Activated T-helper 2 cell treated with anti-CD3 and anti-CD28 coated beads, Interferon-gamma antibody, Interleukin-2, Interleukin-4, amounts not matched to agents 10 μg/mL and 5 μg/mL and 100 μg/mL, durations not matched to agents 14 hours and 24 hours and 36 hours (primary cell): ENCODE measurements at regions not wholly inside any gene's neighbourhood (a gene's known extent, or its start where the extent isn't known, plus 50 kb on each side); places are given as distances from the start of the nearest gene placed in this dataset.

ENCODE experiments used
- DNase-seq: peaks from one replicate; pipeline ENCODE4 v3.0.0; 2021; ENCODE audit warnings: low spot score
- H3K27ac Mint-ChIP-seq: one replicate; pipeline ENCODE4 v1.8.0; 2021; ENCODE audit warnings: mixed read lengths
- H3K27me3 Mint-ChIP-seq: one replicate; pipeline ENCODE4 v1.8.0; 2021; ENCODE audit warnings: low read depth, mixed read lengths
- H3K36me3 Mint-ChIP-seq: one replicate; pipeline ENCODE4 v1.8.0; 2021; ENCODE audit warnings: low read depth, mixed read lengths
- H3K4me1 Mint-ChIP-seq: one replicate; pipeline ENCODE4 v1.8.0; 2021; ENCODE audit warnings: low read depth, mixed read lengths
- H3K4me3 Mint-ChIP-seq: one replicate; pipeline ENCODE4 v1.8.0; 2021; ENCODE audit warnings: low read depth, mild to moderate bottlenecking, moderate library complexity, mixed read lengths
- H3K9me3 Mint-ChIP-seq: one replicate; pipeline ENCODE4 v1.8.0; 2021; ENCODE audit warnings: mixed read lengths
- intact Hi-C: fragments of 100-400 bp; cut with micrococcal nuclease; formaldehyde crosslinking; loops from one replicate; pipeline ENCODE4 v1.15.1; 2023

DNA sequence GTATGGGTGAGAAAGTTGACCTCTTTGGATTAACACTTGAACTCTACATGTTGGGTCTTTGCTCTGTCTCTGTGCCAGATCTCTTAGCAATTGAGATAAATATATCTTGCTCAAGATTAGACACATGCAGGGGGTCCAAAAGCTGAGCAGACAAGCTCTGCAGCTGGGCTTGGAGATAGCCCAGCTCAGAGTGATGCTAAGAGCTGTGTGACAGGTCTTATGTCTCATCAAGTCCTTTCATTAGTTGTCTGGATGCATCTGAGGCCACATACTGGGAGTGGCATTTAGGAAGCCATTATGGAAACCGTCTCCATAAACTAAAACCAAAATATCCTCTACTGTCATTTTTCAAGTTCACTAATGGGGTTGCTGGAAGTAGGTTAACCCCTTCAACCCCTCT is 289.4 kb upstream of the DUSP10 start:
- intact Hi-C loops = no loop called here
- H3K9me3 Mint-ChIP-seq = no peaks in the 10 kb centered on the region
- no peak for DNase-seq
- no peaks in the 10 kb centered on the region for H3K36me3 Mint-ChIP-seq
- H3K4me1 Mint-ChIP-seq = no peaks in the 10 kb centered on the region
- H3K27me3 Mint-ChIP-seq = peaks cover 9% of the 10 kb centered on the region
- no peak overlapping the region for H3K27ac Mint-ChIP-seq
- no peak overlapping the region for H3K4me3 Mint-ChIP-seq

GRCh38 chr1:222028676-222029075 is 286.8 kb upstream of the DUSP10 start:
- H3K27ac Mint-ChIP-seq = no peak overlapping the region
- intact Hi-C loops = no loop called here
- DNase-seq = no peak
- no peaks in the 10 kb centered on the region for H3K9me3 Mint-ChIP-seq
- peaks cover 6% of the 10 kb centered on the region for H3K27me3 Mint-ChIP-seq
- H3K4me3 Mint-ChIP-seq = no peak overlapping the region
- H3K4me1 Mint-ChIP-seq = no peaks in the 10 kb centered on the region
- no peaks in the 10 kb centered on the region for H3K36me3 Mint-ChIP-seq

DNA sequence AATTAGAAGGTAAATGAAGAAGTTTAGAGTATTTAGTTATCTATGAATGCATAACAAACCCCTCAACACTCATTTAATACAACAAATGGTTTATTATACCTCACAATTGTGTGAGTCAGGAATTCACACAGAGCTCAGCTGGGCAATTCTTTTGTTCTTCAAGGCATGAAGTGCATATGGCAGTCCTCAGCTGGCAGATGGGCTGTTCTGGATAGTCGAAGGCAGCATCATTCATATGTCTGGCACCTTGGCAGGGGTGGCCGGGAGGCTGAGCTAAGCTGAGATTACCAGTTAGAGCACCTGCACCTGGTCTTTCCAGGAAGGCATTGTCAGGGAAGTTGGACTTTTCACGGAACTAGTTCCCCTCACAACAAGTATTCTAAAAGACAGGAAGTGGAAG is 286.2 kb upstream of the DUSP10 start:
- DNase-seq = no peak
- Mint-ChIP-seq H3K4me1 (no peaks in the 10 kb centered on the region), H3K36me3 (no peaks in the 10 kb centered on the region), H3K4me3 (no peak overlapping the region), H3K27ac (no peak overlapping the region), H3K27me3 (peaks cover 6% of the 10 kb centered on the region), H3K9me3 (no peaks in the 10 kb centered on the region)
- intact Hi-C loops = no loop called here

- Mint-ChIP-seq H3K9me3 (no peaks in the 10 kb centered on the region), H3K4me1 (no peaks in the 10 kb centered on the region), H3K36me3 (no peaks in the 10 kb centered on the region), H3K4me3 (no peak overlapping the region), H3K27ac (no peak overlapping the region), H3K27me3 (peaks cover 9% of the 10 kb centered on the region)
- DNase-seq = no peak
- intact Hi-C loops = no loop called here
These were observed 284.4 kb upstream of the DUSP10 start for GRCh38 chr1:222026280-222026679.

DNA sequence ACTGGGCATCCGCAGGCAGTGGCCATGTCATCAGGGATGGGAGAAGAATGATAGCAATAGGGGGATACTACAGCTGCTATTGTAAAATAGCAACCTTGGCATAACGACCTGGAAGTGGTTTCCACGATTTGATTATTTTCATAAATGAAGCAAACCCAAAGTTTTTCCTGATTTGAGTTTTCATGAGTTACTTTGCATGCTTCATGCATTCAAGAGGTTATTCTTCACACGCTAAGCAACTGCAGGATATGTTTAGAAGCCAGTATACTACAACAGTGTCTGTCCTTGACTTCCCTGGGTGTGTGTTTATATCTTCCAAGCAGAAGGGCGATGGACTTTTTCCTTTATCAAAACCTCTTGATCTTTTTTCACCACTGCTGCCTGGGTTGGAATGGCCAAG is 281.1 kb upstream of the DUSP10 start:
- Mint-ChIP-seq H3K4me1 (no peaks in the 10 kb centered on the region), H3K9me3 (no peaks in the 10 kb centered on the region), H3K36me3 (no peaks in the 10 kb centered on the region), H3K27me3 (peaks cover 9% of the 10 kb centered on the region), H3K27ac (no peak overlapping the region), H3K4me3 (no peak overlapping the region)
- DNase-seq = no peak
- intact Hi-C loops = no loop called here

GRCh38 chr1:222021129-222021528 is 279.2 kb upstream of the DUSP10 start:
- no peak overlapping the region for H3K4me3 Mint-ChIP-seq
- no peak overlapping the region for H3K27ac Mint-ChIP-seq
- no peaks in the 10 kb centered on the region for H3K36me3 Mint-ChIP-seq
- intact Hi-C loops = no loop called here
- no peaks in the 10 kb centered on the region for H3K9me3 Mint-ChIP-seq
- H3K27me3 Mint-ChIP-seq = peaks cover 6% of the 10 kb centered on the region
- DNase-seq = no peak
- H3K4me1 Mint-ChIP-seq = no peaks in the 10 kb centered on the region

- intact Hi-C loops = no loop called here
- no peaks in the 10 kb centered on the region for H3K4me1 Mint-ChIP-seq
- H3K27me3 Mint-ChIP-seq = peaks cover 6% of the 10 kb centered on the region
- H3K27ac Mint-ChIP-seq = no peak overlapping the region
- no peak for DNase-seq
- H3K9me3 Mint-ChIP-seq = no peaks in the 10 kb centered on the region
- H3K4me3 Mint-ChIP-seq = no peak overlapping the region
- no peaks in the 10 kb centered on the region for H3K36me3 Mint-ChIP-seq
These were observed 278.7 kb upstream of the DUSP10 start for GRCh38 chr1:222020553-222020952.

- Mint-ChIP-seq H3K9me3 (no peaks in the 10 kb centered on the region), H3K4me1 (no peaks in the 10 kb centered on the region), H3K27ac (no peak overlapping the region), H3K4me3 (no peak overlapping the region), H3K36me3 (no peaks in the 10 kb centered on the region), H3K27me3 (peaks cover 11% of the 10 kb centered on the region)
- DNase-seq = no peak
- intact Hi-C loops = loop anchor here (10.0 kb wide), 1 partner anchor 474 kb away; no protein-coding TSS in a partner anchor
These were observed 277.1 kb upstream of the DUSP10 start for GRCh38 chr1:222019029-222019428.

GRCh38 chr1:222018041-222018440 is 276.2 kb upstream of the DUSP10 start:
- intact Hi-C loops = loop anchor here (10.0 kb wide), 1 partner anchor 473 kb away; no protein-coding TSS in a partner anchor
- no peak for DNase-seq

GRCh38 chr1:222015686-222016085 is 273.8 kb upstream of the DUSP10 start:
- Mint-ChIP-seq H3K27ac (no peak overlapping the region), H3K36me3 (no peaks in the 10 kb centered on the region), H3K4me3 (no peak overlapping the region), H3K9me3 (no peaks in the 10 kb centered on the region), H3K27me3 (peaks cover 30% of the 10 kb centered on the region), H3K4me1 (peaks cover 1% of the 10 kb centered on the region)
- intact Hi-C loops = loop anchor here (10.0 kb wide), 1 partner anchor 471 kb away; no protein-coding TSS in a partner anchor
- DNase-seq = no peak

More at GRCh38 chr1:222018041-222018440, 276.2 kb upstream of the DUSP10 start:
- Mint-ChIP-seq H3K4me3 (no peak overlapping the region), H3K9me3 (no peaks in the 10 kb centered on the region), H3K27me3 (peaks cover 18% of the 10 kb centered on the region), H3K36me3 (no peaks in the 10 kb centered on the region), H3K27ac (no peak overlapping the region), H3K4me1 (peaks cover 1% of the 10 kb centered on the region)

DNA sequence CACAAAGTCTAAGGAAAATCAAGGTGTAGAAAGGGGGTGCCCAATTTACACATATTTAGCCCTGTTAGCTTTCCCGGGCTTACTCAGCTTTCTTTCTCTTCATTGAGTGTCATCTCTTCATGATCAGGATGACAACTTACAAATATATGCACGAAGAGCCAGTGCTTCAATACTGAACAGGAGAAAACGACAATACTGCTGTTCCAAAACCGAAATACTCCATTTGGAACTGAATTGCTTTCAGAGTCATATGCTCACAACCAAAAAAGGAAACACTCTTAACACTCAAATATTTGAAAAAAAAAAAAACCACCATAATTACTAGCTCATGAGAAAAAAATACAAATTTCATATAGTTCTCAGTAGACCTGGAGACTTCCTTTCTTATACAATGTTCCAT is 272.1 kb upstream of the DUSP10 start:
- intact Hi-C loops = loop anchor here (10.0 kb wide), 1 partner anchor 469 kb away; no protein-coding TSS in a partner anchor
- H3K4me1 Mint-ChIP-seq = peaks cover 3% of the 10 kb centered on the region
- no peaks in the 10 kb centered on the region for H3K36me3 Mint-ChIP-seq
- H3K4me3 Mint-ChIP-seq = no peak overlapping the region
- no peak for DNase-seq
- peaks cover 32% of the 10 kb centered on the region for H3K27me3 Mint-ChIP-seq
- H3K27ac Mint-ChIP-seq = no peak overlapping the region
- no peaks in the 10 kb centered on the region for H3K9me3 Mint-ChIP-seq

GRCh38 chr1:222012816-222013215 is 270.9 kb upstream of the DUSP10 start:
- Mint-ChIP-seq H3K27me3 (peaks cover 30% of the 10 kb centered on the region), H3K36me3 (no peaks in the 10 kb centered on the region), H3K4me1 (peaks cover 6% of the 10 kb centered on the region), H3K9me3 (no peaks in the 10 kb centered on the region), H3K27ac (no peak overlapping the region), H3K4me3 (no peak overlapping the region)
- intact Hi-C loops = loop anchor here (10.0 kb wide), 1 partner anchor 468 kb away; no protein-coding TSS in a partner anchor
- DNase-seq = no peak

GRCh38 chr1:222010306-222010705 is 268.4 kb upstream of the DUSP10 start:
- Mint-ChIP-seq H3K36me3 (no peaks in the 10 kb centered on the region), H3K4me1 (peaks cover 6% of the 10 kb centered on the region), H3K27ac (no peak overlapping the region), H3K9me3 (no peaks in the 10 kb centered on the region), H3K4me3 (no peak overlapping the region), H3K27me3 (peaks cover 32% of the 10 kb centered on the region)
- no peak for DNase-seq
- intact Hi-C loops = loop anchor here (10.0 kb wide), 1 partner anchor 466 kb away; no protein-coding TSS in a partner anchor
